Panc1 (cell line): ENCODE measurements at regions not wholly inside any gene's neighbourhood (a gene's known extent, or its start where the extent isn't known, plus 50 kb on each side); places are given as distances from the start of the nearest gene placed in this dataset.

Source experiments
- CTCF ChIP-seq: fragments of 450-650 bp; IDR thresholded peaks from 2 replicates; pipeline ENCODE4 v1.5.1; 2017; ENCODE audit warnings: mild to moderate bottlenecking
- POLR2AphosphoS5 ChIP-seq: IDR thresholded peaks from 2 replicates; pipeline ENCODE4 v1.6.1; 2012; ENCODE audit warnings: mild to moderate bottlenecking, low read depth, low read length, moderate library complexity
- REST ChIP-seq, 2 experiments: IDR thresholded peaks; 2 replicates each; pipeline ENCODE4 v1.6.1; 2011 to 2012; ENCODE audit warnings: low read depth in 2 of 2, control low read depth in 1 of 2, low read length in 1 of 2, mild to moderate bottlenecking in 1 of 2, moderate library complexity in 1 of 2; ENCODE audit not compliant: insufficient read depth in 1 of 2
- SIN3A ChIP-seq: IDR thresholded peaks from 2 replicates; pipeline ENCODE4 v1.6.1; 2012; ENCODE audit warnings: low read depth, mild to moderate bottlenecking, low read length, moderate library complexity, borderline replicate concordance; ENCODE audit not compliant: insufficient read depth
- TCF7L2 ChIP-seq: IDR thresholded peaks from 2 replicates; pipeline ENCODE4 v1.6.1; 2011; ENCODE audit warnings: mild to moderate bottlenecking, low read depth, low read length, inconsistent platforms

- TF ChIP-seq CTCF (no peak), POLR2AphosphoS5 (no peak), REST (IDR thresholded peaks at IDR 0.05; ENCODE audit: insufficient read depth in 1 of 2, low read depth in 2 of 2, low read length in 1 of 2) (no peak), TCF7L2 (no peak), SIN3A (no peak)
Measured at GRCh38 chr4:152209772-152210493, 326.0 kb downstream of the FBXW7 start.
